Stimulated activated CD8-positive, alpha-beta memory T cell treated with anti-CD3 and anti-CD28 coated beads, Interleukin-7, amount 100 ng/mL, for 4 hours (primary cell): ENCODE measurements at regions not wholly inside any gene's neighbourhood (a gene's known extent, or its start where the extent isn't known, plus 50 kb on each side); places are given as distances from the start of the nearest gene placed in this dataset.

ENCODE experiments used
- DNase-seq, 2 donors: peaks; one replicate each; pipeline ENCODE4 v3.0.0-alpha.2; 2020; ENCODE audit warnings: low read depth in 2 of 2

DNA sequence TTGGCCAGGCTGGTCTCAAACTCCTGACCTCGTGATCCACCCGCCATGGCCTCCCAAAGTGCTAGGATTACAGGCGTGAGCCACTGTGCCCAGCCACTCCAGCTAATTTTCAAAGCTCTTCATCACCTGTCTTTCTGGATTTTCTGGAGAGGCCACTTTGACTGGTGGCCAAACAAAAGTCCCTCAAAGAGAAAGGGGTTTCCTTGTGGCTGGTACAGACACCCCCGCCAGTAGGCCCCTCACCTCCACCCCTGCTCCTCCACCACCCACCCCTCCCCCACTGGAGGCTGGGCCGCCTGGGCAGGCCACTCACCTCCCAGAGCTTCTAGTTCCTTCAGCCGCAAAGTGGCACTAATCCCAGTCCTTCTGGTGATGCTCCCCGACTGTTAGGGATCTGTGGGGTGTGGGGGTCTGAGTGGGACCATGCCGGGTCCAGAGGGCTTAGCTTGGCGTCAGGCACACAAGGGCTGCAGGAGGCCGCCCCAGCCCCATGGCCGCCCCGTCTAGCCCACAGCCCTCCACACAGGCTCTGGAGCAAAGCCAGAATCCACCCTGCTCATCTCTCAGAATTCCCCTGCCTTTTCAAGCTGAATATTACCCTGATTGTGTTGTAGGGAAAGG lies 182.0 kb upstream of the IER5L start:
- DNase-seq: no peak

GRCh38 chr9:129359162-129359811 lies 181.2 kb upstream of the IER5L start:
- DNase-seq: no peak

GRCh38 chr9:129358621-129359154 lies 180.6 kb upstream of the IER5L start:
- DNase-seq: no peak

DNA sequence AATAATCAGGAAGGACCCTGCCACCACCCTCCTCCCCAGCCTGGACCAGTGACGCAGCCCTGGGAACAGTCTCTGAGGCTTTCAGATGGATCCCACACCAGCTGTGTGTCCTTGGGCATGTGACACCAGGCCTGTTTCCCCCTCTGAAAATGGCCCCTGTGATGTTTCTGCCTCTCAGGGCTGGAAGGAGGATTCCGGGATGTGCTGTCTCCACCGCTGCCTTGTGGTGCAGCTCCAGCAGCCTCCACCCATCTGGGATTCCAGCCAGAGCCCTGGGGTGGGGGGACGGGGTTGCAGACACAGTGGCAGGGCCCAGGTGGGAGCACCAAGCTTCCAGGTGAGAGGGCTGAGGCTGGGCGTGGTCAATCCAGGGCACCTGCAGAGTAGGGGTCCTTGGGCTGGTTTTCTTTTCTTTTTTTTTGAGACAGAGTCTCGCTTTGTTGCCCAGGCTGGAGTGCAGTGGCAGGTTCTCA lies 179.7 kb upstream of the IER5L start:
- no peak for DNase-seq

GRCh38 chr9:129356871-129357772 lies 179.1 kb upstream of the IER5L start:
- no peak for DNase-seq

- DNase-seq: no peak
These were observed 177.6 kb upstream of the IER5L start for GRCh38 chr9:129355631-129356030.

DNA sequence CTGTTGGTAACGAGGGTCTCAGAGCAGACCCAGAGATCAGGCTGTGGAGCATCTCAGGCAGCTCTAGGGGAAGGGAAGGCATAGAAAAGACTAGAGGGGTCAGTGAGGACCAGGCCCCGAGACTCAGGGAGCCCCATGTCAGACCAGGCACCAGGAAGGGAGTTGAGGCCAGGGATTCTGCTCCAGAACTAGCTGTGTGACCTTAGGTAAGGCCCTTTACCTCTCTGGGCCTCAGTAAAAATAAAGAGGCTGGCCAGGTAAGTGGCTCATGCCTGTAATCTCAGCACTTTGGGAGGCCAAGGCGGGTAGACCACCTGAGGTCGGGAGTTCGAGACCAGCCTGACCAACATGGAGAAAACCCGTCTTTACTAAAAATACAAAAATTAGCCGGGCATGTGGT lies 176.4 kb upstream of the IER5L start:
- DNase-seq: no peak

DNA sequence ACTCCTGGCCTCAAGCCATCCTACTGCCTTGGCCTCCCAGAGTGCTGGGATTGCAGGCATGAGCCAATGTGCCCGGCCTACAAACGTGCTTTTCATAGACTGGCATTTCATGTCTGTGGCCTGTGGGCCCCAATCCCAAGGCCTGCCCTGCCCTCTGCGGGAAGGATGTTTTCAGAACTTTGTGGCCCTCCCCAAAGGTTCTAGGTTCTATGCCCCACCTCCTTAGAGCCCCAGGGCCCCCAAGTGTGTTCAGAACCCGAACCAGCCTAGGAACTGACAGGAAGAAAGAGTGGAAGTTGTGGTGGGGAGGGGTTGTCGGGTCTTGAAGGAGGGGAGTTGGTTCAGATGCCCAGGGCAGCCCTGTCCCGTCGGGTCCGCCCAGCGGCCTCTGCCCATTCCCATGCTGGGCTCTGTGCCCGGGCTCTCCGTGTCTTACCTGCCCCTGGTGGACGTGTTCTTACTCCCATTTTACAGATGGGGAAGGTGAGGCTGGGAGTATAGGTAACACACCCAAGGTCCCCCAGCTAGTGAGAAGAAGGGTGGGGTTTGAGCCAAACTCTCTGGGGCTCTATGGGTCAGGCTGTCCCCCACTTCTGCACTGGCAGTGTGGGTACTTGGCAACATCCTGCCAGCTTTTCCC lies 175.8 kb upstream of the IER5L start:
- DNase-seq: no peak

GRCh38 chr9:129352146-129352865 lies 174.2 kb upstream of the IER5L start:
- peak in 1 of 2 donors; percentile 15 for DNase-seq

GRCh38 chr9:129351642-129352145 lies 173.6 kb upstream of the IER5L start:
- no peak for DNase-seq

DNA sequence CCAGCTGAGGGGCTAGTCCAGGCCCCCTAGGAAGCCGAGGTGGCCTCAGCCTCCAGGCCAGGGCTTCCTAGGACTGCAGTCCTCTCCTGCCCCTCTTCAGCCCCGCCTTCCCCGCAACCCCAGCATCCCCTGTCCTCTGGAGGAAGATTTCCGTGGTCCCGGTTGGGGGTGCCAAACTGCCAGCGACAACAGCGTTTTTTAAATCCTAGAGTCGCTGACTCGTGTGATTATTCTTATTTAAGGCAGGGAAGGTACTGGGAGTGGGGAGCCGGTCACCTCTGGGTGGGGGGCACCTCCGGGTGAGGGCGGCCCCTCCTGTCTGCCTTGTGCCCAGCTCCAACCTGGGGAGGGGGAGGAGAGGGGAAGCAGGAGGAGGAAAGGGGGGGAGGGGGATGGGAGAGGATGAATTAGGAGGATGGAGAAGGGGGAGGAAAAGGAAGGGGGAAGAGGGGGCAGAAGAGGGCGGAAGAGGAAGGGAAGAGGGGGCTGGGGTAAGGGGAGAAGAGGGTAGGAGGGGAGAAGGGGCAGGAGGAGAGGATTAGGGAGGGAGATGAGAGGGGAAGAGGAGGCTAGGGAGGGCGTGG lies 173.1 kb upstream of the IER5L start:
- DNase-seq: no peak

DNA sequence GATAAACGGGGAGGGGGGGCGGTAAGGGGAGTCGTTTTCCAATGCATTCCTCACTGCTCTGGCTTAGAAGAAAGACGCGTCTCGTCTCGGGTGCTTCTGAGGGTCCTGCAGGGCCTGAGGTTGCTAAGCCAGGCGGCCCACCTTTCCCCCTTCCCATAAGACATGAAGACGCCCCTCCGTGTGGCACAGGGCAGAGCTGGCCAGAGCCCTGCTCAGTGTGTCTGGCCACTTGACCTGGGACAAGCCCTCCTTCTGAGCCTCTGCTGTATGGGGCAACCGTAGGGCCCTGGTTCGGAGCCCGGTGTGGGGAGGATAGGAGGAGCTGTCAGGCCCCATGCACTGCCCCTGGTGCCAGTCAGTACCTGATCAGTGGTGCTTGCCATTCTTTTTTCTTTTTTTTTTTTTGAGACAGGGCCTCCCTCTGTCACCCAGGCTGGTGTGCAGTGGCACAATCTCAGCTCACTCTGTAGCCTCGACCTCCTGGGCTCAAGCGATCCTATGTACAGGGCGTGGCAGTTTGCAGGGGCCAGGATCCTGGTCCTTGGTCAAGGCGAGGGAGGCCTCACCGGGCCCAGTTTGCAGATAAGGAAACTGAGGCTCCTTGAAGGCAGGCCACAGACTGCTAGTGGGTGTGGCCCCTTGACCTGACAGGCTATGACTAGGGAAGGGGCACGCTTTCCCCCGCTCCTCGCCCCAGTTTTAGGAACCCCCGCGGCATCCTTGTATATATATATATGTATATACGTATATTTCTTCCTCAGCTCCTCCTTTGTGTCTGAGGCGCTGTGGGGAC lies 172.3 kb upstream of the IER5L start:
- no peak for DNase-seq

- DNase-seq: no peak
These were observed 171.5 kb upstream of the IER5L start for GRCh38 chr9:129349665-129349947.

- no peak for DNase-seq
These were observed 171.0 kb upstream of the IER5L start for GRCh38 chr9:129348890-129349664.

GRCh38 chr9:129347316-129348120 lies 169.5 kb upstream of the IER5L start:
- DNase-seq: no peak

DNA sequence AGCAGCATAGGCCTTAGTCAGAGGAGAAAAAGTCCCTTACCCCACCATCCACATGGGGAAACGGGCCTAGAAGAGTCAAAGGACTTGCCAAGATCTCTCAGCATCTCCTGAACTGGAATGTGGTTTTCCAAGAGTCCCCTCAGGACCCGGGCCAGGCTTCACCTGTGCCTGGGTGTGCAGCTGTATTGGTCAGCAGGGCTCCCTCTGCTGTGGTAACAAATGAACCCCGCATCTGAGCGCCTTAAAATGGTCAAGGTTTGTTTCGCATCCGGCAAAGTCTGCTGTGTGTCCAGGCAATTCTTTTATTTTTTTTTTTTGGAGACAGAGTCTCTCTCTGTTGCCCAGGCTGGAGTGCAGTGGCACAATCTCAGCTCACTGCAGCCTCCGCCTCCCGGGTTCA lies 168.0 kb upstream of the IER5L start:
- DNase-seq: no peak

DNA sequence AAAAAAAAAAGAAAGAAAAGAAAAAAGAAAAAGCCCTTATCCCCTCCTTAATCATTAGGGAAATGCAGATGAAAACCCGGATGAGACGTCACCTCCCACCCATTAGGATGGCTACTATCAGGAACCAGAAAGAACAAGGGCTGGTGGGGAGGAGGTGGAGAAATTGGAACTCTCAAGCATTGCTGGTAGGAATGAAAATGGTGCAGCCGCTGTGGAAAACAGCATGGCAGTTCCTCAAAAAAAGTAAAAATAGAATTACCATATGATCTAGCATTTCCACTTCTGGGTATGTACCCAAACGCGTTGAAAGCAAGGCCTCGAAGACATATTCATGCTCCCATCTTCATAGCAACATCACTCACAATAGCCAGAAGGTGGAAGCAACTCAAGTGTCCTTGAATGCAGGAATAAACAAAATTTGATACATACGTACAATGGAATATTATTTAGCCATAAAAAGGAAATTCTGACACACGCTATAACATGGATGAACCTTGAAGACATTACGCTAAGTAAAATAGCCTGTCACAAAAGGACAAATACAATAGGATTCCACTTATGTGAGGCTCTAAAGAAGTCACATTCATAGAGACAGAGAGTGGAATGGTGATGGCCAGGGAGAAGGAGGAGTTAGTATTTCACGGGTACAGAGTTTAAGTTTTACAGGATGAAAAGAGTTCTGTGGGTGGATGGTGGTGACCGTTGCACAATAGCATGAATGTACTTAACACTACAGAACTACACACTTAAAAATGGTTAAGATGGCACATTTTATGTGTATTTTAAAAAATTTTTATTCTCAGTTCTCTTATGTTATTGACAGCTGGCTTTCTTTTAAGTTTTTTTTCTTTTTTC lies 166.8 kb upstream of the IER5L start:
- no peak for DNase-seq
